Nucleus accumbens (tissue), 56 donors: ENCODE measurements at regions not wholly inside any gene's neighbourhood (a gene's known extent, or its start where the extent isn't known, plus 50 kb on each side); places are given as distances from the start of the nearest gene placed in this dataset.
A peak's percentile ranks its signal among the peaks of the same experiment; 100 is the strongest.
"Not testable (repeated sequence)": the region's sequence is repeated elsewhere in the genome, so short reads cannot be mapped to it uniquely, and the experiment has no call there.

Source experiments
- DNase-seq, 56 donors: peaks; one replicate each; lab custom pipeline; 2025; lab: John Stamatoyannopoulos, UW

- DNase-seq: no peak
Measured at GRCh38 chr2:59250307-59250677, 1009.2 kb upstream of the FANCL start.

- peak in 45 of 56 donors; percentile 1 to 62 (median 32) for DNase-seq
Measured at GRCh38 chr2:59249441-59250306, 1008.5 kb upstream of the FANCL start.

GRCh38 chr2:59239146-59239545 is 998.0 kb upstream of the FANCL start:
- no peak for DNase-seq

- no peak for DNase-seq
Measured at GRCh38 chr2:59237311-59237710, 996.2 kb upstream of the FANCL start.

- DNase-seq: no peak
Measured at GRCh38 chr2:59236723-59237122, 995.6 kb upstream of the FANCL start.

GRCh38 chr2:59233920-59234319 is 992.8 kb upstream of the FANCL start:
- no peak for DNase-seq

- no peak for DNase-seq
Measured at GRCh38 chr2:59233448-59233847, 992.3 kb upstream of the FANCL start.

- no peak for DNase-seq
Measured at GRCh38 chr2:59232394-59233165, 991.5 kb upstream of the FANCL start.

- not testable (repeated sequence) for DNase-seq
Measured at GRCh38 chr2:59226362-59226761, 985.2 kb upstream of the FANCL start.

GRCh38 chr2:59223742-59224141 is 982.6 kb upstream of the FANCL start:
- no peak for DNase-seq

- DNase-seq: no peak
Measured at GRCh38 chr2:59217360-59217759, 976.2 kb upstream of the FANCL start.

- no peak for DNase-seq
Measured at GRCh38 chr2:59206361-59206760, 965.2 kb upstream of the FANCL start.

GRCh38 chr2:59204040-59204439 is 962.9 kb upstream of the FANCL start:
- DNase-seq: no peak

- DNase-seq: no peak
Measured at GRCh38 chr2:59196491-59196890, 955.4 kb upstream of the FANCL start.

- no peak for DNase-seq
Measured at GRCh38 chr2:59195851-59196250, 954.7 kb upstream of the FANCL start.

GRCh38 chr2:59191781-59192180 is 950.7 kb upstream of the FANCL start:
- DNase-seq: no peak

GRCh38 chr2:59190518-59190917 is 949.4 kb upstream of the FANCL start:
- no peak for DNase-seq

GRCh38 chr2:59184276-59185020 is 943.3 kb upstream of the FANCL start:
- DNase-seq: no peak

GRCh38 chr2:59183070-59183469 is 941.9 kb upstream of the FANCL start:
- no peak for DNase-seq

GRCh38 chr2:59182249-59182648 is 941.1 kb upstream of the FANCL start:
- peak in 15 of 56 donors; percentile 1 to 18 (median 3) for DNase-seq

GRCh38 chr2:59181347-59181746 is 940.2 kb upstream of the FANCL start:
- no peak for DNase-seq
